GM12878 (cell line): ENCODE measurements at regions not wholly inside any gene's neighbourhood (a gene's known extent, or its start where the extent isn't known, plus 50 kb on each side); places are given as distances from the start of the nearest gene placed in this dataset.

Experiments
- ATAC-seq: fragments of 200-7000 bp; cut with Tn5 transposase; 3 replicates; pipeline ENCODE4 v1.9.1; 2020; ENCODE audit warnings: mild to moderate bottlenecking, moderate library complexity
- BruUV-seq: library from RNA; stranded (reverse); fragments of 400-500 nt; replicated peaks from 2 replicates; lab custom pipeline; 2021; lab: Mats Ljungman, UMichigan
- CTCF ChIA-PET: fragments of 300-600 bp; sonication (Branson Sonifier 250); formaldehyde crosslinking; extraction: SDS; loops from one replicate; lab custom pipeline; 2021; ENCODE audit warnings: inconsistent platforms; lab: Yijun Ruan, JAX
- POLR2A ChIA-PET: fragments of 350-600 bp; formaldehyde crosslinking; extraction: SDS; loops from one replicate; lab custom pipeline; 2021; ENCODE audit warnings: inconsistent platforms; lab: Charles Lee
- RAD21 ChIA-PET: fragments of 300-600 bp; sonication (Branson Sonifier 250); formaldehyde crosslinking; loops from one replicate; lab custom pipeline; 2023; ENCODE audit warnings: antibody characterized with exemption; ENCODE audit not compliant: unreplicated experiment; lab: Charles Lee
- SMC1A ChIA-PET: fragments of 300-600 bp; sonication (Branson Sonifier 250); formaldehyde crosslinking; loops from one replicate; lab custom pipeline; 2023; ENCODE audit not compliant: unreplicated experiment, uncharacterized antibody; lab: Charles Lee
- DNase-seq: peaks from one replicate; pipeline ENCODE4 v3.0.0-alpha.2; 2011; ENCODE audit warnings: low read depth, low spot score
- FAIRE-seq: peaks from 3 replicates; lab custom pipeline; 2011; peaks lifted over from hg19 to GRCh38; lab: Jason Lieb, UNC
- H2AFZ ChIP-seq: 2 replicates; pipeline ENCODE4 v1.6.0; 2011; ENCODE audit warnings: low read depth, low read length, control low read depth; ENCODE audit not compliant: control insufficient read depth
- H3K27ac ChIP-seq: 2 replicates; pipeline ENCODE4 v1.5.1; 2011; ENCODE audit warnings: control low read depth; ENCODE audit not compliant: control insufficient read depth, insufficient read depth
- H3K27me3 ChIP-seq, 2 experiments: replicated peaks in 1 of 2; 2 replicates each; pipeline versions ENCODE4 v1.6.0 to v1.6.1; 2011; ENCODE audit warnings: low read length in 1 of 2; ENCODE audit not compliant: control insufficient read depth in 2 of 2, insufficient read depth in 2 of 2
- H3K36me3 ChIP-seq, 2 experiments: 2 replicates each; pipeline ENCODE4 v1.5.1; 2011; ENCODE audit warnings: low read length in 1 of 2; ENCODE audit not compliant: control insufficient read depth in 2 of 2, insufficient read depth in 2 of 2
- H3K4me1 ChIP-seq: 2 replicates; pipeline ENCODE4 v1.6.1; 2011; ENCODE audit warnings: mild to moderate bottlenecking, low read length, moderate library complexity, mixed read lengths; ENCODE audit not compliant: control insufficient read depth, insufficient read depth
- H3K4me2 ChIP-seq: 2 replicates; pipeline ENCODE4 v1.6.0; 2011; ENCODE audit warnings: control low read depth; ENCODE audit not compliant: control insufficient read depth, insufficient read depth
- H3K4me3 ChIP-seq: fragments of 200-600 bp; sonication (generic); 2 replicates; pipeline ENCODE4 v1.5.1; 2016
- H3K79me2 ChIP-seq: 2 replicates; pipeline ENCODE4 v1.6.0; 2011; ENCODE audit warnings: low read length; ENCODE audit not compliant: control insufficient read depth, insufficient read depth
- H3K9ac ChIP-seq: 2 replicates; pipeline ENCODE4 v1.8.0; 2011; ENCODE audit warnings: low read length, control low read depth, mixed read lengths; ENCODE audit not compliant: control insufficient read depth, insufficient read depth
- H3K9me3 ChIP-seq: replicated peaks from 3 replicates; pipeline ENCODE4 v1.5.1; 2011; ENCODE audit warnings: mild to moderate bottlenecking, low read length; ENCODE audit not compliant: control insufficient read depth, insufficient read depth
- H4K20me1 ChIP-seq: 2 replicates; pipeline ENCODE4 v1.6.0; 2011; ENCODE audit not compliant: control insufficient read depth, insufficient read depth
- MTA2 ChIP-seq: fragments of 450-650 bp; IDR thresholded peaks from 2 replicates; pipeline ENCODE4 v1.6.1; 2016; ENCODE audit warnings: low read depth, mild to moderate bottlenecking, moderate library complexity
- NFYA ChIP-seq: IDR thresholded peaks from 2 replicates; pipeline ENCODE4 v1.6.1; 2011; ENCODE audit warnings: low read depth, mild to moderate bottlenecking, low read length, improper control_type of control experiment, borderline replicate concordance
- PAX5 ChIP-seq: IDR thresholded peaks from 2 replicates; pipeline ENCODE4 v1.6.1; 2011; ENCODE audit warnings: low read depth, low read length, borderline replicate concordance
- PAX8 ChIP-seq: fragments of 450-650 bp; IDR thresholded peaks from 2 replicates; pipeline ENCODE4 v1.6.1; 2017; ENCODE audit warnings: mild to moderate bottlenecking, moderate library complexity
- PML ChIP-seq: IDR thresholded peaks from 2 replicates; pipeline ENCODE4 v1.6.1; 2012; ENCODE audit warnings: low read length, inconsistent platforms
- SMAD5 ChIP-seq: IDR thresholded peaks from 2 replicates; pipeline ENCODE4 v1.6.1; 2016; ENCODE audit warnings: antibody characterized with exemption, low read depth
- STAT1 ChIP-seq: fragments of 450-650 bp; conservative IDR thresholded peaks from 2 replicates; pipeline ENCODE4 v1.6.1; 2014; ENCODE audit warnings: antibody characterized with exemption, mild to moderate bottlenecking
- TBL1XR1 ChIP-seq: IDR thresholded peaks from 2 replicates; pipeline ENCODE4 v1.6.1; 2012; ENCODE audit warnings: low read depth, low read length, improper control_type of control experiment
- WGBS: methylation state at CpG from one replicate; pipeline ENCODE4 v1.1.6; 2016; ENCODE audit warnings: low lambda C conversion rate; ENCODE audit not compliant: insufficient replicate concordance, insufficient coverage; ENCODE audit errors: missing lambda C conversion rate; 5-methylcytosine and 5-hydroxymethylcytosine counted together
- in situ Hi-C: fragments of 300-500 bp; cut with MboI; formaldehyde crosslinking; loops from 9 replicates; pipeline ENCODE4 v1.14.3; 2018; ENCODE audit warnings: mixed read lengths
- intact Hi-C: fragments of 100-400 bp; cut with micrococcal nuclease; formaldehyde crosslinking; loops from one replicate; pipeline ENCODE4 v1.14.2; 2022; ENCODE audit not compliant: unreplicated experiment
- TF ChIP-seq, protein P1 (sequence below), 3 experiments: IDR thresholded peaks in 2 of 3; conservative IDR thresholded peaks in 1 of 3; 2 replicates each; pipeline ENCODE4 v1.5.1; 2011; ENCODE audit warnings: low read depth in 3 of 3, low read length in 3 of 3, mild to moderate bottlenecking in 3 of 3, control low read depth in 2 of 3, moderate library complexity in 2 of 3, inconsistent platforms in 1 of 3, mixed read lengths in 1 of 3; ENCODE audit not compliant: control insufficient read depth in 2 of 3, insufficient read depth in 1 of 3; ENCODE audit errors: extremely low read depth in 1 of 3
- TF ChIP-seq, protein P2 (sequence below): fragments of 450-650 bp; IDR thresholded peaks from 2 replicates; pipeline ENCODE4 v1.6.1; 2017; ENCODE audit warnings: mild to moderate bottlenecking, low read depth, inconsistent platforms; ENCODE audit not compliant: poor library complexity, severe bottlenecking
- TF ChIP-seq, protein P3 (sequence below): fragments of 450-650 bp; IDR thresholded peaks from 2 replicates; pipeline ENCODE4 v1.6.1; 2017; ENCODE audit warnings: low read depth, mild to moderate bottlenecking, moderate library complexity

DNA sequence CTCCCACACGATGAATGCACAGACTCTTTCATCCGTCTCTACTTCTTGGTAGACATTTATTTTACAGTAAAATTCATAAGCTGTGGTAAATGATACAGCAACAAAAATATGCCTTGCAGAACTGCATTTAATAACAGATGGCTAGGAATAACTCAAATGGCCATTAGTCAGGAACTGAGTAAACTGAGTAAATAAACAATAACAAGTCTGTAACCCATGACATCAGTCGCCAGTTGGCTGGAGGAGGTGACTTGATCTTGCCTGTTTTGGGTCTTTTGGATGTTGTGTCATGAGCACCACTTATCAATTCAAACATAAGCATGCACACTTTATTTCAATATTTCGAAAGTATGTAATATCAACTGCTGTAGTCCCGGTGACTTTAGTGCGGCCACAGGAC is 632.6 kb upstream of the ARGLU1 start:
- H3K4me2 ChIP-seq: no peak overlapping the region
- in situ Hi-C loops (no loop called here), intact Hi-C loops (no loop called here)
- ChIA-PET CTCF (interaction anchor here (1.0 kb wide), 1 partner anchor 11 kb away, joined by 3 read pairs; no protein-coding TSS in a partner anchor), POLR2A (no interaction called here), SMC1A (no interaction called here), RAD21 (no interaction called here)
- no peak overlapping the region for H3K4me3 ChIP-seq
- H3K9me3 ChIP-seq: no peaks in the 10 kb centered on the region
- no peaks in the 10 kb centered on the region for H4K20me1 ChIP-seq
- BruUV-seq: no TSS peak
- H3K27me3 ChIP-seq: no peaks in the 10 kb centered on the region
- TF ChIP-seq NFYA (no peak), MTA2 (no peak), SMAD5 (no peak), PAX8 (no peak), PML (no peak), TBL1XR1 (no peak), PAX5 (no peak), STAT1 (no peak)
- TF ChIP-seq, protein P1, sequence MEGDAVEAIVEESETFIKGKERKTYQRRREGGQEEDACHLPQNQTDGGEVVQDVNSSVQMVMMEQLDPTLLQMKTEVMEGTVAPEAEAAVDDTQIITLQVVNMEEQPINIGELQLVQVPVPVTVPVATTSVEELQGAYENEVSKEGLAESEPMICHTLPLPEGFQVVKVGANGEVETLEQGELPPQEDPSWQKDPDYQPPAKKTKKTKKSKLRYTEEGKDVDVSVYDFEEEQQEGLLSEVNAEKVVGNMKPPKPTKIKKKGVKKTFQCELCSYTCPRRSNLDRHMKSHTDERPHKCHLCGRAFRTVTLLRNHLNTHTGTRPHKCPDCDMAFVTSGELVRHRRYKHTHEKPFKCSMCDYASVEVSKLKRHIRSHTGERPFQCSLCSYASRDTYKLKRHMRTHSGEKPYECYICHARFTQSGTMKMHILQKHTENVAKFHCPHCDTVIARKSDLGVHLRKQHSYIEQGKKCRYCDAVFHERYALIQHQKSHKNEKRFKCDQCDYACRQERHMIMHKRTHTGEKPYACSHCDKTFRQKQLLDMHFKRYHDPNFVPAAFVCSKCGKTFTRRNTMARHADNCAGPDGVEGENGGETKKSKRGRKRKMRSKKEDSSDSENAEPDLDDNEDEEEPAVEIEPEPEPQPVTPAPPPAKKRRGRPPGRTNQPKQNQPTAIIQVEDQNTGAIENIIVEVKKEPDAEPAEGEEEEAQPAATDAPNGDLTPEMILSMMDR (IDR thresholded peaks at IDR 0.05 in 2 of 3, conservative IDR thresholded peaks at IDR 0.05 in 1 of 3; ENCODE audit: control insufficient read depth in 2 of 3, extremely low read depth in 1 of 3, insufficient read depth in 1 of 3, low read depth in 3 of 3, low read length in 3 of 3): no peak
- TF ChIP-seq, protein P2, sequence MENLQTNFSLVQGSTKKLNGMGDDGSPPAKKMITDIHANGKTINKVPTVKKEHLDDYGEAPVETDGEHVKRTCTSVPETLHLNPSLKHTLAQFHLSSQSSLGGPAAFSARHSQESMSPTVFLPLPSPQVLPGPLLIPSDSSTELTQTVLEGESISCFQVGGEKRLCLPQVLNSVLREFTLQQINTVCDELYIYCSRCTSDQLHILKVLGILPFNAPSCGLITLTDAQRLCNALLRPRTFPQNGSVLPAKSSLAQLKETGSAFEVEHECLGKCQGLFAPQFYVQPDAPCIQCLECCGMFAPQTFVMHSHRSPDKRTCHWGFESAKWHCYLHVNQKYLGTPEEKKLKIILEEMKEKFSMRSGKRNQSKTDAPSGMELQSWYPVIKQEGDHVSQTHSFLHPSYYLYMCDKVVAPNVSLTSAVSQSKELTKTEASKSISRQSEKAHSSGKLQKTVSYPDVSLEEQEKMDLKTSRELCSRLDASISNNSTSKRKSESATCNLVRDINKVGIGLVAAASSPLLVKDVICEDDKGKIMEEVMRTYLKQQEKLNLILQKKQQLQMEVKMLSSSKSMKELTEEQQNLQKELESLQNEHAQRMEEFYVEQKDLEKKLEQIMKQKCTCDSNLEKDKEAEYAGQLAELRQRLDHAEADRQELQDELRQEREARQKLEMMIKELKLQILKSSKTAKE: no peak
- TF ChIP-seq, protein P3, sequence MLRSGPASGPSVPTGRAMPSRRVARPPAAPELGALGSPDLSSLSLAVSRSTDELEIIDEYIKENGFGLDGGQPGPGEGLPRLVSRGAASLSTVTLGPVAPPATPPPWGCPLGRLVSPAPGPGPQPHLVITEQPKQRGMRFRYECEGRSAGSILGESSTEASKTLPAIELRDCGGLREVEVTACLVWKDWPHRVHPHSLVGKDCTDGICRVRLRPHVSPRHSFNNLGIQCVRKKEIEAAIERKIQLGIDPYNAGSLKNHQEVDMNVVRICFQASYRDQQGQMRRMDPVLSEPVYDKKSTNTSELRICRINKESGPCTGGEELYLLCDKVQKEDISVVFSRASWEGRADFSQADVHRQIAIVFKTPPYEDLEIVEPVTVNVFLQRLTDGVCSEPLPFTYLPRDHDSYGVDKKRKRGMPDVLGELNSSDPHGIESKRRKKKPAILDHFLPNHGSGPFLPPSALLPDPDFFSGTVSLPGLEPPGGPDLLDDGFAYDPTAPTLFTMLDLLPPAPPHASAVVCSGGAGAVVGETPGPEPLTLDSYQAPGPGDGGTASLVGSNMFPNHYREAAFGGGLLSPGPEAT: no peak
- H3K4me1 ChIP-seq: no peaks in the 10 kb centered on the region
- FAIRE-seq (no peak), DNase-seq (no peak), ATAC-seq (no peak)
- no peak overlapping the region for H3K9ac ChIP-seq
- 35% methylated on average over 6 of the region's 6 CpGs for WGBS
- no peaks in the 10 kb centered on the region for H3K36me3 ChIP-seq
- no peak overlapping the region for H3K27ac ChIP-seq
- no peak overlapping the region for H2AFZ ChIP-seq
- no peaks in the 10 kb centered on the region for H3K79me2 ChIP-seq
